ENCODE measurements at regions not wholly inside any gene's neighbourhood (a gene's known extent, or its start where the extent isn't known, plus 50 kb on each side); places are given as distances from the start of the nearest gene placed in this dataset.

- no peak for TF ChIP-seq CTCF (IDR thresholded peaks at IDR 0.05 in 8 of 11, conservative IDR thresholded peaks at IDR 0.05 in 3 of 11)
- TF ChIP-seq POLR2AphosphoS5 (IDR thresholded peaks at IDR 0.05), result no peak
- TF ChIP-seq POLR2A (IDR thresholded peaks at IDR 0.05), result no peak
These were observed 251.2 kb downstream of the ENGASE start for GRCh38 chr17:79325709-79326430.
